ENCODE measurements at regions not wholly inside any gene's neighbourhood (a gene's known extent, or its start where the extent isn't known, plus 50 kb on each side); places are given as distances from the start of the nearest gene placed in this dataset.

- Mint-ChIP-seq H3K27me3 (no peaks in the 10 kb centered on the region), H3K4me3 (no peak overlapping the region), H3K4me1 (ENCODE audit: low read depth) (no peaks in the 10 kb centered on the region), H3K36me3 (ENCODE audit: low read depth) (no peaks in the 10 kb centered on the region), H3K27ac (no peak overlapping the region), H3K9me3 (peaks cover 20% of the 10 kb centered on the region)
- DNase-seq: no peak
Observed at GRCh38 chr7:52465216-52465615, 570.2 kb upstream of the POM121L12 start.

GRCh38 chr7:52463341-52463740, 572.1 kb upstream of the POM121L12 start:
- DNase-seq: no peak
- Mint-ChIP-seq H3K4me1 (ENCODE audit: low read depth) (no peaks in the 10 kb centered on the region), H3K4me3 (no peak overlapping the region), H3K36me3 (ENCODE audit: low read depth) (no peaks in the 10 kb centered on the region), H3K27ac (no peak overlapping the region), H3K9me3 (peaks cover 14% of the 10 kb centered on the region), H3K27me3 (no peaks in the 10 kb centered on the region)

- H3K36me3 Mint-ChIP-seq (ENCODE audit: low read depth): no peaks in the 10 kb centered on the region
- no peaks in the 10 kb centered on the region for H3K27me3 Mint-ChIP-seq
- H3K4me1 Mint-ChIP-seq (ENCODE audit: low read depth): no peaks in the 10 kb centered on the region
- peaks cover 11% of the 10 kb centered on the region for H3K9me3 Mint-ChIP-seq
- no peak overlapping the region for H3K27ac Mint-ChIP-seq
- H3K4me3 Mint-ChIP-seq: no peak overlapping the region
- no peak for DNase-seq
Observed at GRCh38 chr7:52462474-52462873, 573.0 kb upstream of the POM121L12 start.

- H3K4me3 Mint-ChIP-seq: no peak overlapping the region
- DNase-seq: no peak
- no peaks in the 10 kb centered on the region for H3K36me3 Mint-ChIP-seq (ENCODE audit: low read depth)
- peaks cover 8% of the 10 kb centered on the region for H3K9me3 Mint-ChIP-seq
- H3K27me3 Mint-ChIP-seq: no peaks in the 10 kb centered on the region
- H3K27ac Mint-ChIP-seq: no peak overlapping the region
- H3K4me1 Mint-ChIP-seq (ENCODE audit: low read depth): no peaks in the 10 kb centered on the region
Observed at GRCh38 chr7:52455571-52455970, 579.9 kb upstream of the POM121L12 start.

- DNase-seq: no peak
- Mint-ChIP-seq H3K4me1 (ENCODE audit: low read depth) (no peaks in the 10 kb centered on the region), H3K36me3 (ENCODE audit: low read depth) (no peaks in the 10 kb centered on the region), H3K27me3 (no peaks in the 10 kb centered on the region), H3K27ac (no peak overlapping the region), H3K9me3 (peaks cover 7% of the 10 kb centered on the region), H3K4me3 (no peak overlapping the region)
Observed at GRCh38 chr7:52450816-52451215, 584.6 kb upstream of the POM121L12 start.

- Mint-ChIP-seq H3K27ac (no peak overlapping the region), H3K9me3 (peaks cover 9% of the 10 kb centered on the region), H3K4me3 (no peak overlapping the region), H3K36me3 (ENCODE audit: low read depth) (no peaks in the 10 kb centered on the region), H3K4me1 (ENCODE audit: low read depth) (no peaks in the 10 kb centered on the region), H3K27me3 (no peaks in the 10 kb centered on the region)
- DNase-seq: no peak
Observed at GRCh38 chr7:52447581-52448180, 587.8 kb upstream of the POM121L12 start.

GRCh38 chr7:52436278-52436677, 599.2 kb upstream of the POM121L12 start:
- Mint-ChIP-seq H3K36me3 (ENCODE audit: low read depth) (no peaks in the 10 kb centered on the region), H3K4me1 (ENCODE audit: low read depth) (no peaks in the 10 kb centered on the region), H3K4me3 (no peak overlapping the region), H3K9me3 (peaks cover 7% of the 10 kb centered on the region), H3K27me3 (no peaks in the 10 kb centered on the region), H3K27ac (no peak overlapping the region)
- no peak for DNase-seq

GRCh38 chr7:52431082-52431815, 604.2 kb upstream of the POM121L12 start:
- no peak for DNase-seq
- Mint-ChIP-seq H3K36me3 (ENCODE audit: low read depth) (no peaks in the 10 kb centered on the region), H3K27ac (no peak overlapping the region), H3K9me3 (peaks cover 17% of the 10 kb centered on the region), H3K4me1 (ENCODE audit: low read depth) (no peaks in the 10 kb centered on the region), H3K27me3 (no peaks in the 10 kb centered on the region), H3K4me3 (no peak overlapping the region)

GRCh38 chr7:52423251-52423650, 612.2 kb upstream of the POM121L12 start:
- Mint-ChIP-seq H3K9me3 (no peaks in the 10 kb centered on the region), H3K4me1 (ENCODE audit: low read depth) (no peaks in the 10 kb centered on the region), H3K36me3 (ENCODE audit: low read depth) (no peaks in the 10 kb centered on the region), H3K27ac (no peak overlapping the region), H3K4me3 (no peak overlapping the region), H3K27me3 (no peaks in the 10 kb centered on the region)
- no peak for DNase-seq

GRCh38 chr7:52413051-52413450, 622.4 kb upstream of the POM121L12 start:
- H3K27ac Mint-ChIP-seq: no peak overlapping the region
- no peak overlapping the region for H3K4me3 Mint-ChIP-seq
- H3K27me3 Mint-ChIP-seq: no peaks in the 10 kb centered on the region
- no peaks in the 10 kb centered on the region for H3K4me1 Mint-ChIP-seq (ENCODE audit: low read depth)
- H3K36me3 Mint-ChIP-seq (ENCODE audit: low read depth): no peaks in the 10 kb centered on the region
- H3K9me3 Mint-ChIP-seq: peaks cover 11% of the 10 kb centered on the region
- DNase-seq: no peak

GRCh38 chr7:52410032-52410431, 625.4 kb upstream of the POM121L12 start:
- Mint-ChIP-seq H3K27ac (no peak overlapping the region), H3K4me3 (no peak overlapping the region), H3K9me3 (peaks cover 6% of the 10 kb centered on the region), H3K27me3 (no peaks in the 10 kb centered on the region), H3K4me1 (ENCODE audit: low read depth) (no peaks in the 10 kb centered on the region), H3K36me3 (ENCODE audit: low read depth) (no peaks in the 10 kb centered on the region)
- DNase-seq: no peak

- no peak overlapping the region for H3K4me3 Mint-ChIP-seq
- H3K9me3 Mint-ChIP-seq: peaks cover 6% of the 10 kb centered on the region
- H3K36me3 Mint-ChIP-seq (ENCODE audit: low read depth): no peaks in the 10 kb centered on the region
- DNase-seq: no peak
- H3K4me1 Mint-ChIP-seq (ENCODE audit: low read depth): no peaks in the 10 kb centered on the region
- H3K27me3 Mint-ChIP-seq: no peaks in the 10 kb centered on the region
- H3K27ac Mint-ChIP-seq: no peak overlapping the region
Observed at GRCh38 chr7:52406808-52407207, 628.6 kb upstream of the POM121L12 start.

- Mint-ChIP-seq H3K27ac (no peak overlapping the region), H3K27me3 (no peaks in the 10 kb centered on the region), H3K4me1 (ENCODE audit: low read depth) (no peaks in the 10 kb centered on the region), H3K9me3 (peaks cover 8% of the 10 kb centered on the region), H3K4me3 (no peak overlapping the region), H3K36me3 (ENCODE audit: low read depth) (no peaks in the 10 kb centered on the region)
- DNase-seq: no peak
Observed at GRCh38 chr7:52382731-52383130, 652.7 kb upstream of the POM121L12 start.

GRCh38 chr7:52369922-52370321, 665.5 kb upstream of the POM121L12 start:
- H3K36me3 Mint-ChIP-seq (ENCODE audit: low read depth): no peaks in the 10 kb centered on the region
- DNase-seq: no peak
- no peaks in the 10 kb centered on the region for H3K27me3 Mint-ChIP-seq
- no peak overlapping the region for H3K4me3 Mint-ChIP-seq
- H3K27ac Mint-ChIP-seq: no peak overlapping the region
- H3K4me1 Mint-ChIP-seq (ENCODE audit: low read depth): no peaks in the 10 kb centered on the region
- peaks cover 4% of the 10 kb centered on the region for H3K9me3 Mint-ChIP-seq

- no peaks in the 10 kb centered on the region for H3K4me1 Mint-ChIP-seq (ENCODE audit: low read depth)
- H3K27me3 Mint-ChIP-seq: no peaks in the 10 kb centered on the region
- DNase-seq: no peak
- no peak overlapping the region for H3K4me3 Mint-ChIP-seq
- no peaks in the 10 kb centered on the region for H3K36me3 Mint-ChIP-seq (ENCODE audit: low read depth)
- no peak overlapping the region for H3K27ac Mint-ChIP-seq
- H3K9me3 Mint-ChIP-seq: peaks cover 4% of the 10 kb centered on the region
Observed at GRCh38 chr7:52365349-52365748, 670.1 kb upstream of the POM121L12 start.

Measured in activated T-cell treated with anti-CD3 and anti-CD28 coated beads, Interleukin-2, amount 50 U/mL, for 24 hours (primary cell).